Skin epidermis (tissue), 12 donors: ENCODE measurements at regions not wholly inside any gene's neighbourhood (a gene's known extent, or its start where the extent isn't known, plus 50 kb on each side); places are given as distances from the start of the nearest gene placed in this dataset.
"Not testable (repeated sequence)": the region's sequence is repeated elsewhere in the genome, so short reads cannot be mapped to it uniquely, and the experiment has no call there.

Source experiments
- H3K27ac ChIP-seq, 21 experiments: fragments of 200-600 bp; sonication (generic) in 11 of 21; one replicate each; pipeline ENCODE4 v1.5.0; 2020; ENCODE audit warnings: mild to moderate bottlenecking in 3 of 21, inconsistent platforms in 2 of 21, moderate library complexity in 2 of 21
- H3K4me3 ChIP-seq, 7 experiments: fragments of 200-600 bp; sonication (generic) in 2 of 7; one replicate each; pipeline ENCODE4 v1.5.0; 2020; ENCODE audit warnings: inconsistent platforms in 2 of 7, mild to moderate bottlenecking in 2 of 7, moderate library complexity in 1 of 7

GRCh38 chr6:18062733-18063132 is 59.7 kb downstream of the NHLRC1 start:
- Histone ChIP-seq H3K27ac (no peak overlapping the region), H3K4me3 (no peak overlapping the region)

- H3K27ac ChIP-seq: no peak overlapping the region
- H3K4me3 ChIP-seq: no peak overlapping the region
These were observed 64.0 kb downstream of the NHLRC1 start for GRCh38 chr6:18058429-18058828.

- H3K27ac ChIP-seq: peak overlapping the region in 1 of 21 experiments; percentile 21
- no peak overlapping the region for H3K4me3 ChIP-seq
These were observed 66.6 kb downstream of the NHLRC1 start for GRCh38 chr6:18055714-18056382.

GRCh38 chr6:18055098-18055497 is 67.4 kb downstream of the NHLRC1 start:
- Histone ChIP-seq H3K27ac (no peak overlapping the region), H3K4me3 (no peak overlapping the region)

- Histone ChIP-seq H3K27ac (peak overlapping the region in 5 of 21 experiments; percentile 20 to 66 (median 65)), H3K4me3 (no peak overlapping the region)
These were observed 66.4 kb upstream of the KIF13A start for GRCh38 chr6:18053555-18054445.

- Histone ChIP-seq H3K27ac (peak overlapping the region in 5 of 21 experiments; percentile 20 to 66 (median 65)), H3K4me3 (no peak overlapping the region)
These were observed 65.6 kb upstream of the KIF13A start for GRCh38 chr6:18053078-18053477.

GRCh38 chr6:18049646-18050045 is 62.2 kb upstream of the KIF13A start:
- Histone ChIP-seq H3K27ac (no peak overlapping the region), H3K4me3 (no peak overlapping the region)

GRCh38 chr6:18048953-18049630 is 61.7 kb upstream of the KIF13A start:
- Histone ChIP-seq H3K4me3 (no peak overlapping the region), H3K27ac (no peak overlapping the region)

- Histone ChIP-seq H3K27ac (peak overlapping the region in 10 of 21 experiments; percentile 1 to 81 (median 24)), H3K4me3 (no peak overlapping the region)
These were observed 60.0 kb upstream of the KIF13A start for GRCh38 chr6:18047406-18047805.

- Histone ChIP-seq H3K27ac (no peak overlapping the region), H3K4me3 (no peak overlapping the region)
These were observed 58.1 kb upstream of the KIF13A start for GRCh38 chr6:18045507-18045906.

- peak overlapping the region in 2 of 21 experiments; percentile 24 to 60 for H3K27ac ChIP-seq
These were observed 56.8 kb upstream of the KIF13A start for GRCh38 chr6:18044108-18044783.

GRCh38 chr6:18042536-18043145 is 55.2 kb upstream of the KIF13A start:
- H3K4me3 ChIP-seq: no peak overlapping the region
- H3K27ac ChIP-seq: peak overlapping the region in 13 of 21 experiments; percentile 1 to 63 (median 36)

More at GRCh38 chr6:18044108-18044783, 56.8 kb upstream of the KIF13A start:
- H3K4me3 ChIP-seq: no peak overlapping the region

- no peak overlapping the region for H3K27ac ChIP-seq
- no peak overlapping the region for H3K4me3 ChIP-seq
These were observed 52.0 kb upstream of the KIF13A start for GRCh38 chr6:18039481-18039880.

GRCh38 chr6:18038235-18038634 is 50.8 kb upstream of the KIF13A start:
- not testable (repeated sequence) for H3K4me3 ChIP-seq, H3K27ac ChIP-seq
